ENCODE measurements at regions not wholly inside any gene's neighbourhood (a gene's known extent, or its start where the extent isn't known, plus 50 kb on each side); places are given as distances from the start of the nearest gene placed in this dataset.
"Not testable (repeated sequence)": the region's sequence is repeated elsewhere in the genome, so short reads cannot be mapped to it uniquely, and the experiment has no call there.

- Histone ChIP-seq H4K20me1 (ENCODE audit: insufficient read depth, low read length) (no peaks in the 10 kb centered on the region), H3K4me3 (ENCODE audit: insufficient read depth, low read length) (no peak overlapping the region), H3K79me2 (ENCODE audit: insufficient read depth, low read length) (no peaks in the 10 kb centered on the region), H3K27ac (ENCODE audit: low read depth, low read length) (no peak overlapping the region), H3K9me3 (ENCODE audit: low read depth, low read length) (no peaks in the 10 kb centered on the region), H2AFZ (ENCODE audit: low read length) (no peak overlapping the region), H3K27me3 (ENCODE audit: insufficient read depth, low read length) (no peaks in the 10 kb centered on the region), H3K4me2 (ENCODE audit: insufficient read depth, low read length) (no peak overlapping the region), H3K4me1 (ENCODE audit: insufficient read depth, low read length) (peaks cover 9% of the 10 kb centered on the region), H3K36me3 (ENCODE audit: insufficient read depth, low read length) (no peaks in the 10 kb centered on the region)
- DNase-seq (ENCODE audit: insufficient read length, low spot score, missing footprints), result no peak
- no peak for TF ChIP-seq CTCF (IDR thresholded peaks at IDR 0.05; ENCODE audit: extremely low read depth, low read depth, low read length)
These were observed 226.1 kb upstream of the TRIB2 start for GRCh38 chr2:12490641-12491040.

GRCh38 chr2:12492360-12492759, 224.4 kb upstream of the TRIB2 start:
- not testable (repeated sequence) for H3K79me2 ChIP-seq (ENCODE audit: insufficient read depth, low read length); H2AFZ ChIP-seq (ENCODE audit: low read length); H3K4me2 ChIP-seq (ENCODE audit: insufficient read depth, low read length); H4K20me1 ChIP-seq (ENCODE audit: insufficient read depth, low read length); H3K4me3 ChIP-seq (ENCODE audit: insufficient read depth, low read length); H3K9me3 ChIP-seq (ENCODE audit: low read depth, low read length); H3K27me3 ChIP-seq (ENCODE audit: insufficient read depth, low read length); DNase-seq (ENCODE audit: insufficient read length, low spot score, missing footprints); H3K36me3 ChIP-seq (ENCODE audit: insufficient read depth, low read length); H3K27ac ChIP-seq (ENCODE audit: low read depth, low read length); H3K4me1 ChIP-seq (ENCODE audit: insufficient read depth, low read length)

GRCh38 chr2:12493031-12493513, 223.7 kb upstream of the TRIB2 start:
- peak overlapping the region; percentile 45 for H3K27ac ChIP-seq (ENCODE audit: low read depth, low read length)
- peak overlapping the region; percentile 83 for H2AFZ ChIP-seq (ENCODE audit: low read length)
- peak overlapping the region; percentile 60 for H3K4me2 ChIP-seq (ENCODE audit: insufficient read depth, low read length)
- TF ChIP-seq CTCF (IDR thresholded peaks at IDR 0.05; ENCODE audit: extremely low read depth, low read depth, low read length), result no peak
- no peaks in the 10 kb centered on the region for H3K79me2 ChIP-seq (ENCODE audit: insufficient read depth, low read length)
- no peak overlapping the region for H3K4me3 ChIP-seq (ENCODE audit: insufficient read depth, low read length)
- DNase-seq (ENCODE audit: insufficient read length, low spot score, missing footprints), result peak; percentile 80
- H3K27me3 ChIP-seq (ENCODE audit: insufficient read depth, low read length), result no peaks in the 10 kb centered on the region
- no peaks in the 10 kb centered on the region for H3K36me3 ChIP-seq (ENCODE audit: insufficient read depth, low read length)
- H4K20me1 ChIP-seq (ENCODE audit: insufficient read depth, low read length), result no peaks in the 10 kb centered on the region
- no peaks in the 10 kb centered on the region for H3K9me3 ChIP-seq (ENCODE audit: low read depth, low read length)
- peaks cover 5% of the 10 kb centered on the region for H3K4me1 ChIP-seq (ENCODE audit: insufficient read depth, low read length)

- Histone ChIP-seq H3K27me3 (ENCODE audit: insufficient read depth, low read length) (no peaks in the 10 kb centered on the region), H4K20me1 (ENCODE audit: insufficient read depth, low read length) (no peaks in the 10 kb centered on the region), H3K9me3 (ENCODE audit: low read depth, low read length) (no peaks in the 10 kb centered on the region), H3K36me3 (ENCODE audit: insufficient read depth, low read length) (no peaks in the 10 kb centered on the region), H3K4me3 (ENCODE audit: insufficient read depth, low read length) (no peak overlapping the region), H3K79me2 (ENCODE audit: insufficient read depth, low read length) (no peaks in the 10 kb centered on the region), H3K4me2 (ENCODE audit: insufficient read depth, low read length) (no peak overlapping the region), H3K27ac (ENCODE audit: low read depth, low read length) (no peak overlapping the region), H3K4me1 (ENCODE audit: insufficient read depth, low read length) (peaks cover 15% of the 10 kb centered on the region), H2AFZ (ENCODE audit: low read length) (no peak overlapping the region)
- TF ChIP-seq CTCF (IDR thresholded peaks at IDR 0.05; ENCODE audit: extremely low read depth, low read depth, low read length), result no peak
- DNase-seq (ENCODE audit: insufficient read length, low spot score, missing footprints), result no peak
These were observed 221.4 kb upstream of the TRIB2 start for GRCh38 chr2:12495247-12495868.
